Adipocyte (in vitro differentiated cells): ENCODE measurements at regions not wholly inside any gene's neighbourhood (a gene's known extent, or its start where the extent isn't known, plus 50 kb on each side); places are given as distances from the start of the nearest gene placed in this dataset.

Source experiments
- DNase-seq: peaks from one replicate; pipeline ENCODE4 v3.0.0-alpha.2; 2015; ENCODE audit warnings: low read depth
- H3K27me3 ChIP-seq: replicated peaks from 2 replicates; pipeline ENCODE4 v1.7.0; 2013; ENCODE audit warnings: mild to moderate bottlenecking, low read length, moderate library complexity; ENCODE audit not compliant: control insufficient read depth, insufficient read depth
- H3K36me3 ChIP-seq: 2 replicates; pipeline ENCODE4 v1.7.0; 2013; ENCODE audit warnings: low read length, mild to moderate bottlenecking, moderate library complexity; ENCODE audit not compliant: control insufficient read depth, insufficient read depth, severe bottlenecking
- H3K4me1 ChIP-seq: 2 replicates; pipeline ENCODE4 v1.7.0; 2013; ENCODE audit warnings: mild to moderate bottlenecking, low read length, moderate library complexity; ENCODE audit not compliant: control insufficient read depth, insufficient read depth
- H3K4me3 ChIP-seq: 2 replicates; pipeline ENCODE4 v1.7.0; 2013; ENCODE audit warnings: mild to moderate bottlenecking, low read length, moderate library complexity
- H3K9ac ChIP-seq: 2 replicates; pipeline ENCODE4 v1.7.0; 2013; ENCODE audit warnings: mild to moderate bottlenecking, low read length, moderate library complexity
- H3K9me3 ChIP-seq: 2 replicates; pipeline ENCODE4 v1.7.0; 2013; ENCODE audit warnings: mild to moderate bottlenecking, low read length, moderate library complexity; ENCODE audit not compliant: control insufficient read depth

GRCh38 chr2:489084-489483 is 188.1 kb downstream of the TMEM18 start:
- no peak for DNase-seq
- Histone ChIP-seq H3K4me1 (no peaks in the 10 kb centered on the region), H3K36me3 (no peaks in the 10 kb centered on the region), H3K4me3 (no peak overlapping the region), H3K9me3 (no peaks in the 10 kb centered on the region), H3K27me3 (peaks cover 3% of the 10 kb centered on the region), H3K9ac (no peak overlapping the region)

DNA sequence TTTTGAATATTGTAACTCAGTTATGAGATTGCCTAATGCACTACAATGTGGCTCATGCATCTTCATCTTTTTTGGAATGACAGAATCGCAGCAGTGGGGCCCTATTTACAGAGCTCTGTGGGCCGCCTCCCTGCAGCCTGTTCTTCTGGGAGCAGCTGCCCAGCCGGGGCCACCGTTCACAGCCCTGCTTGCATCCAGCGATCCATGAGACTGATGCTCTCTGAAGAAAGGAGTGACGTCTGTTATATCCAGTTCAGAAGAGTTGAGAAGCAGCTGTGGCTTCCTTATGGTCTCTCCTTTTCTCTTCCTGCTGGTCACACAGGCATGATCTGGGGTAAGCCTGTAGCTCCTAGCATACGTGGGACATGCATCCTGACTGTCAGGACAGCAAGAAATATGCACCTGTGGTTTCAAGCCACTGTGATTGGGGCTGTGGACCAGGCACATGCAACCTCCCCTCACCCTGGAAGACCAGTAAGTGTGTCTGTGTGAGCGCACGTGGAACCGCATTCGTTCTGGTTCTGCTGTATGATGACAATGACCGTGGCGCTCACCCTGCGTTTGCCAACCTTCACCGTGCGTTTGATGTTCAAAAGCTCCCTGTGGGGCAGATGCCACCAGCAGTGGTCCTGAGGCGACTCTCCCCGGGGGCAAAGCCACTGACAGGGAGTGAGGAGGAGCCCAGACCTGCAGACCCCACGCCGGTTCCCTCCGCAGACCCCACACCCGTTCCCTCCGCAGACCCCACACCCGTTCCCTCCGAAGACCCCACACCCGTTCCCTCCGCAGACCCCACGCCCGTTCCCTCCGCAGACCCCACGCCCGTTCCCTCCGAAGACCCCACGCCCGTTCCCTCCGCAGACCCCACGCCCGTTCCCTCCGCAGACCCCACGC is 189.8 kb downstream of the TMEM18 start:
- H3K27me3 ChIP-seq: peaks cover 3% of the 10 kb centered on the region
- no peak for DNase-seq
- H3K4me1 ChIP-seq: no peaks in the 10 kb centered on the region
- no peaks in the 10 kb centered on the region for H3K9me3 ChIP-seq
- no peak overlapping the region for H3K4me3 ChIP-seq
- H3K36me3 ChIP-seq: no peaks in the 10 kb centered on the region
- H3K9ac ChIP-seq: no peak overlapping the region

DNA sequence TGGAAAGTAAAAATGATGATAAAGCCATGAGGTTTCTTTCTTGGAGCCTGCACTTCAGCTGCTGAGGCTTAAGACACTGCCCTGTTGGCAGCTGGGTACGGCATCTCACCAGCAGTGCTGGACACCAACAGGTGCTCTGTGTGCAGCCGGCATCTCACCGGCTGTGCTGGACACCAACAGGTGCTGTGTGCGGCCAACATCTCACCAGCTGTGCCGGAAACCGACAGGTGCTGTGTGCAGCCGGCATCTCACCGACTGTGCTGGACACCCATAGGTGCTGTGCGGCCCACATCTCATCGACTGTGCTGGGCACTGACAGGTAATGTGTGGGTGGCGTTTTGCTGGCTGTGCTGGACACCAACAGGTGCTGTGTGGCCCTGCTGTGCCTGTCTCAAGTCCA is 190.8 kb downstream of the TMEM18 start:
- Histone ChIP-seq H3K27me3 (peaks cover 3% of the 10 kb centered on the region), H3K9me3 (no peaks in the 10 kb centered on the region), H3K4me1 (no peaks in the 10 kb centered on the region), H3K4me3 (no peak overlapping the region), H3K9ac (no peak overlapping the region), H3K36me3 (no peaks in the 10 kb centered on the region)
- no peak for DNase-seq

GRCh38 chr2:481388-481787 is 193.5 kb upstream of the ALKAL2 start:
- H3K9me3 ChIP-seq: no peaks in the 10 kb centered on the region
- H3K4me1 ChIP-seq: no peaks in the 10 kb centered on the region
- H3K36me3 ChIP-seq: no peaks in the 10 kb centered on the region
- peaks cover 4% of the 10 kb centered on the region for H3K27me3 ChIP-seq
- H3K9ac ChIP-seq: no peak overlapping the region
- H3K4me3 ChIP-seq: no peak overlapping the region
- DNase-seq: no peak

GRCh38 chr2:479490-480176 is 191.7 kb upstream of the ALKAL2 start:
- Histone ChIP-seq H3K9me3 (no peaks in the 10 kb centered on the region), H3K4me1 (no peaks in the 10 kb centered on the region), H3K9ac (no peak overlapping the region), H3K4me3 (no peak overlapping the region), H3K27me3 (peaks cover 4% of the 10 kb centered on the region), H3K36me3 (no peaks in the 10 kb centered on the region)
- no peak for DNase-seq

- no peak overlapping the region for H3K9ac ChIP-seq
- no peak overlapping the region for H3K4me3 ChIP-seq
- no peaks in the 10 kb centered on the region for H3K4me1 ChIP-seq
- DNase-seq: no peak
- peaks cover 4% of the 10 kb centered on the region for H3K27me3 ChIP-seq
- H3K36me3 ChIP-seq: no peaks in the 10 kb centered on the region
- no peaks in the 10 kb centered on the region for H3K9me3 ChIP-seq
These were observed 191.1 kb upstream of the ALKAL2 start for GRCh38 chr2:479031-479430.

- Histone ChIP-seq H3K9ac (no peak overlapping the region), H3K4me3 (no peak overlapping the region), H3K9me3 (peaks cover 11% of the 10 kb centered on the region), H3K27me3 (peaks cover 25% of the 10 kb centered on the region), H3K36me3 (no peaks in the 10 kb centered on the region), H3K4me1 (no peaks in the 10 kb centered on the region)
- DNase-seq: no peak
These were observed 183.7 kb upstream of the ALKAL2 start for GRCh38 chr2:471560-471959.

GRCh38 chr2:469514-469913 is 181.6 kb upstream of the ALKAL2 start:
- H3K9ac ChIP-seq: no peak overlapping the region
- peaks cover 11% of the 10 kb centered on the region for H3K9me3 ChIP-seq
- DNase-seq: no peak
- no peaks in the 10 kb centered on the region for H3K36me3 ChIP-seq
- peaks cover 28% of the 10 kb centered on the region for H3K27me3 ChIP-seq
- H3K4me1 ChIP-seq: no peaks in the 10 kb centered on the region
- no peak overlapping the region for H3K4me3 ChIP-seq

- no peak overlapping the region for H3K9ac ChIP-seq
- DNase-seq: no peak
- H3K4me3 ChIP-seq: no peak overlapping the region
- H3K9me3 ChIP-seq: peaks cover 10% of the 10 kb centered on the region
- no peaks in the 10 kb centered on the region for H3K4me1 ChIP-seq
- H3K36me3 ChIP-seq: no peaks in the 10 kb centered on the region
- H3K27me3 ChIP-seq: peaks cover 30% of the 10 kb centered on the region
These were observed 180.9 kb upstream of the ALKAL2 start for GRCh38 chr2:468648-469336.

DNA sequence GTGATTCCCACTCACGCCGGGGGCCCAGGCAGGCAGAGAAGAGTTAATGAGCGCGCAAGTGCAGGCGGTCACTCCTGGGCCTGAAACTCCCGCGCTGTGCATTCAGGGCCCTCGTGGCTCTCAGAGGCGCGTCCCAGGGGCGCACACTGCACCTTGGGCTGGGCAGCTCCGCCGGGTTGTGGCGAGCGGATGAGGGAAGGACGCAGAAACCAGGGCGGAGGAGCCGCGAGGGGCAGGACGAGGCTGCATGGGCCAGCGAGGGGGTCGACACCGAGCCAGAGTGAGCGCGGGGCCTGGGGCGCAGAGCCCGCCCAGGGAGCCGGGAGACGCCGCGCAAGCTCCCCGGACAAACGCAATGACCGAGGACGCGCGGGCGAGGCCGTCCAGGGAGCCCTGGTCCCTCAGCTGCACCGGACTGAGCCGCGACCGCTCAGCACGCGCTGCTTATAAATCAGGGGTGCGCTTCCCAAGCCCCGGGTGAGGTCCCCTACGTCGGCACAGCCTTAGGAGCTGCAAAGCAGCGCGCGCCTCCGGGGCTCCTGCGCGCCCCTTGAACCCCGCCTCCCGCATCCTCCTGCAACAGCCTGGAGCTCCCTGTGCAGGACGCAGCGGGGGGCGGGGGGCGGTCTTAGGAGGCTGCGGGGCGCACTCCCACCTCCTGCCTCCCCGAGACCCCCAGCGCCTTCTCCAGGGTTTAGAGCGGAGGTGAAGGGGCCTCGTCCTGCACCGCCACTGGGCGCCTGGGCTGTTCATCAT is 180.2 kb upstream of the ALKAL2 start:
- no peaks in the 10 kb centered on the region for H3K4me1 ChIP-seq
- no peak overlapping the region for H3K9ac ChIP-seq
- no peak overlapping the region for H3K4me3 ChIP-seq
- no peaks in the 10 kb centered on the region for H3K36me3 ChIP-seq
- DNase-seq: no peak
- H3K9me3 ChIP-seq: peaks cover 3% of the 10 kb centered on the region
- peaks cover 30% of the 10 kb centered on the region for H3K27me3 ChIP-seq

- Histone ChIP-seq H3K9ac (no peak overlapping the region), H3K4me1 (no peaks in the 10 kb centered on the region), H3K4me3 (no peak overlapping the region), H3K36me3 (no peaks in the 10 kb centered on the region), H3K9me3 (no peaks in the 10 kb centered on the region), H3K27me3 (peaks cover 30% of the 10 kb centered on the region)
- DNase-seq: no peak
These were observed 179.6 kb upstream of the ALKAL2 start for GRCh38 chr2:467543-467891.
